GM10266 (cell line): ENCODE measurements at regions not wholly inside any gene's neighbourhood (a gene's known extent, or its start where the extent isn't known, plus 50 kb on each side); places are given as distances from the start of the nearest gene placed in this dataset.

Experiments used
- DNase-seq: peaks from one replicate; pipeline ENCODE4 v3.0.0; 2012; ENCODE audit errors: extremely low spot score
- CTCF ChIP-seq: IDR thresholded peaks from 2 replicates; pipeline ENCODE4 v1.5.1; 2012; ENCODE audit warnings: mild to moderate bottlenecking, low read depth; ENCODE audit not compliant: control insufficient read depth, insufficient read depth; ENCODE audit errors: missing control alignments

- no peak for DNase-seq
- TF ChIP-seq CTCF, result no peak
Measured at GRCh38 chr1:5753549-5754421, 238.4 kb downstream of the NPHP4 start.

- no peak for TF ChIP-seq CTCF
- no peak for DNase-seq
Measured at GRCh38 chr1:5752746-5753548, 239.3 kb downstream of the NPHP4 start.

DNA sequence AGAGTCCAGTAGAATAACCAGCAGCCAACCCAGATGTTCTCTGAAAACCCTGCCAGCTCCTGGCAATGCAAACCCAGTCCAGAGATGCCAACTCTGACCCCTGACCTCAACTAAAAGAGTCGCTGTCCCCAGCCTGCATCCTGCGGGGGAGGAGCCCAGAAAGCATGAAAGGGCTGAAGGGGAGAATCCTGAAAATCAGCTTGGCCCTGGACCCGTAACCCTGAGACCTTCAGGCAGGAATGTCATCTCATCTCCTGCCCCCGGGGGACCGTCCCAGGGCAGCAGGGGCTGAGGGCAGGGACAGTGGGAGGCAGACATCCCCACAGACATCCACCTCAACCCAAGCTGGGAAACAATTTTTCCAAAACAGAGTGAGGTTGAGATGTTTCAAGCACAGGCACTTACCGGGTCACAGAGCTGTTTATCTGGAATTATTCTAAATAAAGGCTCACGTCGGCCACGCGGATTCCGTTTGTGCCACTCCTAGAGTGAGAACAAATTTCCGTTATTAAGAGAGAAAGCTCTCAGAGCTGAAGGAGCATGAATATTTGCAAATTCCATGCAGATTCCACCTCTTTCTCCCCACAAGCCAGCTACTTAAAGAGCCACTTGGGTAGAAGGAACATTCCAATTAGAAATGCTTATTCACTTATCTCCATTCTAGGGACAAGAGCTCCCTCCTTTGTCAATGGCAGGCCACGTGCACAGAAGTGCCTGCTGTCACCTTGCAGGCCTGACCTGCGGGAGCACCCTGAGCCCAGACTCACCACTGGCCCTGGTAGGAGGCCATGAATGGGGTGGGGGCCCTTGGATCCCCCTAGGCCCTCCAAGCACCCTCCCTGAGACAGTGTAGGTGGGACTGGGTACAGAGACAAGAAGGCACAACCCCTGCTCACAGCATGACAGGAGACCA, 240.1 kb downstream of the NPHP4 start:
- no peak for DNase-seq
- no peak for TF ChIP-seq CTCF

GRCh38 chr1:5751163-5751540, 241.1 kb downstream of the NPHP4 start:
- DNase-seq, result no peak
- TF ChIP-seq CTCF, result no peak

DNA sequence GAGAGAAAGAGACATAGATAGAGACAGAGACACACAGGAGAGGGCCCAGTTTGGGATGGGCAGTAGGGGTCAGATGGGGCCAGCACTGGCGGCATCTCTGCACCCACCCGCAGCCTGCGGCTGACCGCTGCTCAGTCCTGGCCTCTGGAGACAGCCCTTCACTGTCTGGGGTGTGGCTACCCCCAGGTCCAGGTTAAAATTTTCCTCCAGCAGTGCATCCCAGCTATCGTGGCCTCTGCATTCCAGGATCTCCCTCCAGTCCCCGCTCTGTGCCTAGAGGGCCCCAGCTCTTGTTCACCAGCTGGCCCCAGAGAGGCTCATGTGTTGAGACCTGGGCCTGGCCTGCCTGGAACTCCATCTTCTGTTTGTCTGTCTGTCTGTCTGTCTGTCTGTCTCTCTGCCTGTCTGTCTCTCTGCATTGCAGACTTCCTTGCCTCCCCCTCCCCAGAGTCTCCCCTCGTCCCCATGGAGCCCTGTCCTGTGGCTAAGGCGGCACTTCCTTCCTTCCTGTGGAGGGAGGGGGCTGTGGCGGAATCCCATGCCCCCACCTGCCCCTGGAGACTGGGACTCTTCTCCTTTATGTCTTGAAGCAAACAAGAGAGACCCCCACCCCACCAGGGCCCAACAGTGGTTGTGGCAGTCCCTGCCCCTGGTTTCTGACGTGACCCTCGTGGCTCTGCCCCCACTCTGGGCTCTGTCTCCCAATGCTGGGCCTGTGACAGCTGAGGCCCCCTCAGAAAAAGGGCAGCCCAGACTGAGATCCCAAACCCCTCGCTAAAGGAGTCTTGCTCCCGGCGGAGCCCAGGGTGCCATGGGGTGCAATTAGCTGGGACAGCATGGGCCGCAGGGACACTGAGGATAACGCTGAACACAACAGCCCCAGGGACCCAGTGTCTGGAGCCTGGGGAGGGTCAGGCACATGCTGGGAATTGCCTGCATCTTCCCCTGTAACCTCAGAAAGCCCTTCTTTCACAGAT, 241.8 kb downstream of the NPHP4 start:
- TF ChIP-seq CTCF, result no peak
- DNase-seq, result no peak
